ENCODE measurements at regions not wholly inside any gene's neighbourhood (a gene's known extent, or its start where the extent isn't known, plus 50 kb on each side); places are given as distances from the start of the nearest gene placed in this dataset.

DNA sequence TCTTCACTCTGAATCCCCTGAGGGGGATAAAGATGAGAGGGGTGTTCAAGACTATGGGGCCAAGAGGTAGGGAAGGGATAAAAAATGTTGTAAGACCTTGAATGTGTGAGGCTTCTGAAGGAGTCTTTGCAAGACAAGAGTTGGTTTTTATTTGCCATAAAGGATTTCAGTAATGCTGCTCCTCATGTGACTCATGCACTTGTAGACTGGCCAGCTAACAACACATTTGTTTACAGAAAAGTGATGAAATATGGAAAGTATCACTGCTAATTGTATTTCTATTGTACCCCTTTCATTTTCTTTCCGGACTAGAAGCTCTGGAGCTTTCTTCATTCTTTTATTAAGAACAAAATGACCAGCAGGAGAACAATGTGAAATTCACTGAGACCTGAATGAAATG, 782.1 kb downstream of the EPHA4 start:
- BruUV-seq (replicated peaks), result no TSS peak
- no peaks in the 10 kb centered on the region for H3K27me3 ChIP-seq (ENCODE audit: low read length)
- ATAC-seq (peak; percentile 84), DNase-seq (peak; percentile 79)
- ChIA-PET POLR2A (ENCODE audit: unreplicated experiment) (no interaction called here), CTCF (no interaction called here)
- H3K9me3 ChIP-seq (ENCODE audit: low read length), result no peaks in the 10 kb centered on the region
- H3K27ac ChIP-seq (ENCODE audit: low read length), result no peak overlapping the region
- H3K9ac ChIP-seq (ENCODE audit: low read length), result no peak overlapping the region
- H3K9me2 ChIP-seq (replicated peaks; ENCODE audit: low read length), result no peaks in the 10 kb centered on the region
- intact Hi-C loops (cut with micrococcal nuclease), result no loop called here
- H2AFZ ChIP-seq (ENCODE audit: low read length), result no peak overlapping the region
- peaks cover 13% of the 10 kb centered on the region; the same call in 1 of the 2 replicates for H3K4me1 ChIP-seq (ENCODE audit: insufficient read depth, low read length)
- no peaks in the 10 kb centered on the region for H3K36me3 ChIP-seq (ENCODE audit: low read depth, low read length)
- no peak overlapping the region for H3K4me3 ChIP-seq (ENCODE audit: low read length)
- H3F3A ChIP-seq (ENCODE audit: low read length, unreplicated experiment), result no peaks in the 10 kb centered on the region
- TF ChIP-seq, protein P1, sequence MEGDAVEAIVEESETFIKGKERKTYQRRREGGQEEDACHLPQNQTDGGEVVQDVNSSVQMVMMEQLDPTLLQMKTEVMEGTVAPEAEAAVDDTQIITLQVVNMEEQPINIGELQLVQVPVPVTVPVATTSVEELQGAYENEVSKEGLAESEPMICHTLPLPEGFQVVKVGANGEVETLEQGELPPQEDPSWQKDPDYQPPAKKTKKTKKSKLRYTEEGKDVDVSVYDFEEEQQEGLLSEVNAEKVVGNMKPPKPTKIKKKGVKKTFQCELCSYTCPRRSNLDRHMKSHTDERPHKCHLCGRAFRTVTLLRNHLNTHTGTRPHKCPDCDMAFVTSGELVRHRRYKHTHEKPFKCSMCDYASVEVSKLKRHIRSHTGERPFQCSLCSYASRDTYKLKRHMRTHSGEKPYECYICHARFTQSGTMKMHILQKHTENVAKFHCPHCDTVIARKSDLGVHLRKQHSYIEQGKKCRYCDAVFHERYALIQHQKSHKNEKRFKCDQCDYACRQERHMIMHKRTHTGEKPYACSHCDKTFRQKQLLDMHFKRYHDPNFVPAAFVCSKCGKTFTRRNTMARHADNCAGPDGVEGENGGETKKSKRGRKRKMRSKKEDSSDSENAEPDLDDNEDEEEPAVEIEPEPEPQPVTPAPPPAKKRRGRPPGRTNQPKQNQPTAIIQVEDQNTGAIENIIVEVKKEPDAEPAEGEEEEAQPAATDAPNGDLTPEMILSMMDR (conservative IDR thresholded peaks at IDR 0.05; ENCODE audit: low read depth, low read length), result no peak
- H4K20me1 ChIP-seq (ENCODE audit: low read length), result no peaks in the 10 kb centered on the region
- H3K4me2 ChIP-seq (ENCODE audit: low read length), result peak overlapping the region; percentile 42; the same call in 1 of the 2 replicates
- H3K79me2 ChIP-seq (ENCODE audit: low read length), result no peaks in the 10 kb centered on the region

- intact Hi-C loops (cut with micrococcal nuclease), result no loop called here
Observed at GRCh38 chr2:220795705-220796104, 776.4 kb downstream of the EPHA4 start.

GRCh38 chr2:220811115-220811514, 761.0 kb downstream of the EPHA4 start:
- H3K79me2 ChIP-seq (ENCODE audit: low read length), result no peaks in the 10 kb centered on the region
- H3F3A ChIP-seq (ENCODE audit: low read length, unreplicated experiment), result peaks cover 5% of the 10 kb centered on the region
- ATAC-seq (peak; percentile 57), DNase-seq (peak; percentile 66)
- no peak overlapping the region for H2AFZ ChIP-seq (ENCODE audit: low read length)
- peak overlapping the region; percentile 78 for H3K4me2 ChIP-seq (ENCODE audit: low read length)
- H3K9me3 ChIP-seq (ENCODE audit: low read length), result no peaks in the 10 kb centered on the region
- H3K27ac ChIP-seq (ENCODE audit: low read length), result peak overlapping the region; percentile 85
- H3K27me3 ChIP-seq (ENCODE audit: low read length), result no peaks in the 10 kb centered on the region
- intact Hi-C loops (cut with micrococcal nuclease), result no loop called here
- ChIA-PET CTCF (interaction anchor here (0.6 kb wide), 1 partner anchor 290 kb away, joined by 3 read pairs; no protein-coding TSS in a partner anchor), POLR2A (ENCODE audit: unreplicated experiment) (no interaction called here)
- no peaks in the 10 kb centered on the region for H3K9me2 ChIP-seq (replicated peaks; ENCODE audit: low read length)
- TF ChIP-seq EZH2 (IDR thresholded peaks at IDR 0.05; ENCODE audit: low read length, unreplicated experiment), result no peak
- TF ChIP-seq, protein P1 (conservative IDR thresholded peaks at IDR 0.05; ENCODE audit: low read depth, low read length), result no peak
- TF ChIP-seq EZH2phosphoT487 (IDR thresholded peaks at IDR 0.05; ENCODE audit: borderline replicate concordance, low read length), result no peak
- H3K4me3 ChIP-seq (ENCODE audit: low read length), result peak overlapping the region; percentile 24; the same call in 1 of the 2 replicates
- H4K20me1 ChIP-seq (ENCODE audit: low read length), result no peaks in the 10 kb centered on the region
- H3K9ac ChIP-seq (ENCODE audit: low read length), result peak overlapping the region; percentile 45
- H3K36me3 ChIP-seq (ENCODE audit: low read depth, low read length), result no peaks in the 10 kb centered on the region
- BruUV-seq (replicated peaks), result no TSS peak
- H3K4me1 ChIP-seq (ENCODE audit: insufficient read depth, low read length), result peaks cover 30% of the 10 kb centered on the region

More at GRCh38 chr2:220795705-220796104, 776.4 kb downstream of the EPHA4 start:
- H3F3A ChIP-seq (ENCODE audit: low read length, unreplicated experiment), result no peaks in the 10 kb centered on the region
- 0 out of 2 replicates have a peak, but pooled peaks cover under 1% of the 10 kb centered on the region for H3K4me1 ChIP-seq (ENCODE audit: insufficient read depth, low read length)
- no peak overlapping the region for H3K27ac ChIP-seq (ENCODE audit: low read length)
- H2AFZ ChIP-seq (ENCODE audit: low read length), result no peak overlapping the region
- CTCF ChIA-PET, result no interaction called here
- POLR2A ChIA-PET (ENCODE audit: unreplicated experiment), result no interaction called here
- no peak overlapping the region for H3K4me3 ChIP-seq (ENCODE audit: low read length)
- H3K79me2 ChIP-seq (ENCODE audit: low read length), result no peaks in the 10 kb centered on the region
- no peak overlapping the region for H3K4me2 ChIP-seq (ENCODE audit: low read length)
- H3K9ac ChIP-seq (ENCODE audit: low read length), result no peak overlapping the region
- ATAC-seq (no peak), DNase-seq (no peak)
- BruUV-seq (replicated peaks), result no TSS peak
- TF ChIP-seq EZH2 (IDR thresholded peaks at IDR 0.05; ENCODE audit: low read length, unreplicated experiment) (no peak), EZH2phosphoT487 (IDR thresholded peaks at IDR 0.05; ENCODE audit: borderline replicate concordance, low read length) (no peak)
- TF ChIP-seq, protein P1 (conservative IDR thresholded peaks at IDR 0.05; ENCODE audit: low read depth, low read length), result no peak
- H3K36me3 ChIP-seq (ENCODE audit: low read depth, low read length), result no peaks in the 10 kb centered on the region
- H3K9me2 ChIP-seq (replicated peaks; ENCODE audit: low read length), result no peaks in the 10 kb centered on the region
- H3K9me3 ChIP-seq (ENCODE audit: low read length), result no peaks in the 10 kb centered on the region
- no peaks in the 10 kb centered on the region for H4K20me1 ChIP-seq (ENCODE audit: low read length)
- no peaks in the 10 kb centered on the region for H3K27me3 ChIP-seq (ENCODE audit: low read length)
